ENCODE measurements at regions not wholly inside any gene's neighbourhood (a gene's known extent, or its start where the extent isn't known, plus 50 kb on each side); places are given as distances from the start of the nearest gene placed in this dataset.
"Not testable (repeated sequence)": the region's sequence is repeated elsewhere in the genome, so short reads cannot be mapped to it uniquely, and the experiment has no call there.

GRCh38 chr15:56552659-56553058 is 87.7 kb upstream of the MNS1 start:
- no peak for TF ChIP-seq TSHZ2 (CRISPR knock-in tag; IDR thresholded peaks at IDR 0.05)
- no peak for TF ChIP-seq ZNF8 (CRISPR knock-in tag; IDR thresholded peaks at IDR 0.05)
- TF ChIP-seq CSRNP3 (CRISPR knock-in tag; IDR thresholded peaks at IDR 0.05) = no peak
- no peak for TF ChIP-seq ZC3H10 (CRISPR knock-in tag; IDR thresholded peaks at IDR 0.05)
- TF ChIP-seq PATZ1 (CRISPR knock-in tag; IDR thresholded peaks at IDR 0.05; ENCODE audit: borderline replicate concordance) = no peak
- TF ChIP-seq RARB (CRISPR knock-in tag; IDR thresholded peaks at IDR 0.05) = no peak
- TF ChIP-seq PPARA (CRISPR knock-in tag; IDR thresholded peaks at IDR 0.05; ENCODE audit: borderline replicate concordance) = no peak
- TF ChIP-seq BACH2 (CRISPR knock-in tag; IDR thresholded peaks at IDR 0.05; ENCODE audit: borderline replicate concordance) = no peak
- TF ChIP-seq ESRRG (CRISPR knock-in tag; IDR thresholded peaks at IDR 0.05) = no peak
- TF ChIP-seq ARNTL (CRISPR knock-in tag; IDR thresholded peaks at IDR 0.05; ENCODE audit: borderline replicate concordance, low read depth) = no peak
- TF ChIP-seq ISL1 (CRISPR knock-in tag; IDR thresholded peaks at IDR 0.05) = no peak
- TF ChIP-seq TCF4 (CRISPR knock-in tag; IDR thresholded peaks at IDR 0.05; ENCODE audit: borderline replicate concordance) = no peak
- TF ChIP-seq SNAI2 (CRISPR knock-in tag; IDR thresholded peaks at IDR 0.05) = no peak
- TF ChIP-seq TOX (CRISPR knock-in tag; IDR thresholded peaks at IDR 0.05; ENCODE audit: borderline replicate concordance) = no peak
- no peak for ATAC-seq

GRCh38 chr15:56540570-56540969 is 75.6 kb upstream of the MNS1 start:
- ATAC-seq = not testable (repeated sequence)

GRCh38 chr15:56540157-56540556 is 75.2 kb upstream of the MNS1 start:
- not testable (repeated sequence) for ATAC-seq

GRCh38 chr15:56538901-56539545 is 74.1 kb upstream of the MNS1 start:
- TF ChIP-seq ARNTL (CRISPR knock-in tag; IDR thresholded peaks at IDR 0.05; ENCODE audit: borderline replicate concordance, low read depth) (no peak), RARB (CRISPR knock-in tag; IDR thresholded peaks at IDR 0.05) (no peak), ZNF8 (CRISPR knock-in tag; IDR thresholded peaks at IDR 0.05) (no peak), PATZ1 (CRISPR knock-in tag; IDR thresholded peaks at IDR 0.05; ENCODE audit: borderline replicate concordance) (no peak), TCF4 (CRISPR knock-in tag; IDR thresholded peaks at IDR 0.05; ENCODE audit: borderline replicate concordance) (no peak), SNAI2 (CRISPR knock-in tag; IDR thresholded peaks at IDR 0.05) (no peak), POU6F1 (CRISPR knock-in tag; IDR thresholded peaks at IDR 0.05; ENCODE audit: borderline replicate concordance, low read depth) (no peak), GLIS3 (CRISPR knock-in tag; IDR thresholded peaks at IDR 0.05) (no peak), ESRRG (CRISPR knock-in tag; IDR thresholded peaks at IDR 0.05) (no peak), TOX (CRISPR knock-in tag; IDR thresholded peaks at IDR 0.05; ENCODE audit: borderline replicate concordance) (no peak), ZNF70 (CRISPR knock-in tag; IDR thresholded peaks at IDR 0.05) (no peak), CSDC2 (CRISPR knock-in tag; IDR thresholded peaks at IDR 0.05) (no peak)
- no peak for ATAC-seq

All from SK-N-SH treated with all-trans-retinoic acid at 6 μM for 48 hours (cell line).